WTC11 (cell line): ENCODE measurements at regions not wholly inside any gene's neighbourhood (a gene's known extent, or its start where the extent isn't known, plus 50 kb on each side); places are given as distances from the start of the nearest gene placed in this dataset.

Experiments
- ATAC-seq: fragments of 200-7000 bp; cut with Tn5 transposase; 2 replicates; pipeline ENCODE4 v1.10.0; 2021; ENCODE audit warnings: mild to moderate bottlenecking, moderate library complexity
- CTCF ChIA-PET: fragments of 300-600 bp; sonication (Branson Sonifier 250); formaldehyde crosslinking; loops from one replicate; lab custom pipeline; 2021; ENCODE audit warnings: antibody characterized with exemption; lab: Charles Lee
- POLR2A ChIA-PET: fragments of 350-600 bp; sonication (Branson Sonifier 250); formaldehyde crosslinking; loops from one replicate; lab custom pipeline; 2021; ENCODE audit warnings: antibody characterized with exemption; lab: Charles Lee
- DNase-seq: peaks from one replicate; pipeline ENCODE4 v3.0.0; 2021; ENCODE audit warnings: low spot score
- H3K27ac Mint-ChIP-seq: 2 replicates; pipeline ENCODE4 v1.8.0; 2021; ENCODE audit warnings: mixed read lengths
- H3K27me3 Mint-ChIP-seq: 2 replicates; pipeline ENCODE4 v1.8.0; 2021; ENCODE audit warnings: low read depth, mild to moderate bottlenecking, moderate library complexity, mixed read lengths
- H3K36me3 Mint-ChIP-seq: 2 replicates; pipeline ENCODE4 v1.8.0; 2021; ENCODE audit warnings: mixed read lengths
- H3K4me1 Mint-ChIP-seq: 2 replicates; pipeline ENCODE4 v1.8.0; 2022; ENCODE audit warnings: mixed read lengths
- H3K4me3 Mint-ChIP-seq: 2 replicates; pipeline ENCODE4 v1.8.0; 2021; ENCODE audit warnings: mild to moderate bottlenecking, moderate library complexity, mixed read lengths
- H3K9me3 Mint-ChIP-seq: 2 replicates; pipeline ENCODE4 v1.8.0; 2021; ENCODE audit warnings: mixed read lengths
- E2F1 ChIP-seq: sonication (generic); formaldehyde crosslinking; IDR thresholded peaks from 2 replicates; pipeline ENCODE4 v1.8.0; 2022; ENCODE audit warnings: mild to moderate bottlenecking, missing genetic modification reagents
- ERG ChIP-seq: fragments of 250-450 bp; sonication (Bioruptor Pico); IDR thresholded peaks from 2 replicates; pipeline ENCODE4 v1.8.0; 2021; ENCODE audit warnings: mild to moderate bottlenecking
- ETV6 ChIP-seq: sonication (generic); formaldehyde crosslinking; IDR thresholded peaks from 2 replicates; pipeline ENCODE4 v1.8.1; 2022; ENCODE audit warnings: mild to moderate bottlenecking, missing genetic modification reagents
- GABPB1 ChIP-seq: sonication (generic); formaldehyde crosslinking; IDR thresholded peaks from 2 replicates; pipeline ENCODE4 v1.8.1; 2023; ENCODE audit warnings: mild to moderate bottlenecking, missing genetic modification reagents
- GRHL2 ChIP-seq: fragments of 250-450 bp; sonication (Bioruptor Pico); IDR thresholded peaks from 2 replicates; pipeline ENCODE4 v1.8.0; 2022; ENCODE audit warnings: mild to moderate bottlenecking, moderate library complexity; ENCODE audit not compliant: insufficient replicate concordance, severe bottlenecking
- HMGA2 ChIP-seq: fragments of 250-450 bp; sonication (Bioruptor Pico); IDR thresholded peaks from 2 replicates; pipeline ENCODE4 v1.4.0; 2021; ENCODE audit warnings: mild to moderate bottlenecking, moderate library complexity
- KAT7 ChIP-seq: sonication (generic); formaldehyde crosslinking; IDR thresholded peaks from 2 replicates; pipeline ENCODE4 v1.8.1; 2023; ENCODE audit warnings: missing genetic modification reagents, mild to moderate bottlenecking, borderline replicate concordance
- PRDM15 ChIP-seq: sonication (generic); formaldehyde crosslinking; IDR thresholded peaks from 2 replicates; pipeline ENCODE4 v1.8.0; 2022; ENCODE audit warnings: missing genetic modification reagents
- PREB ChIP-seq: sonication (generic); formaldehyde crosslinking; IDR thresholded peaks from 2 replicates; pipeline ENCODE4 v1.8.1; 2022; ENCODE audit warnings: mild to moderate bottlenecking, missing genetic modification reagents, moderate library complexity, borderline replicate concordance
- TEAD4 ChIP-seq: sonication (generic); formaldehyde crosslinking; IDR thresholded peaks from 2 replicates; pipeline ENCODE4 v1.8.0; 2022; ENCODE audit warnings: mild to moderate bottlenecking, missing genetic modification reagents
- TP53 ChIP-seq: sonication (generic); formaldehyde crosslinking; IDR thresholded peaks from 2 replicates; pipeline ENCODE4 v1.8.1; 2023; ENCODE audit warnings: mild to moderate bottlenecking, missing genetic modification reagents
- ZNF138 ChIP-seq: sonication (generic); formaldehyde crosslinking; conservative IDR thresholded peaks from 2 replicates; pipeline ENCODE4 v1.8.1; 2022; ENCODE audit warnings: mild to moderate bottlenecking, moderate library complexity, missing genetic modification reagents
- ZNF396 ChIP-seq: fragments of 250-450 bp; sonication (Bioruptor Pico); IDR thresholded peaks from 2 replicates; pipeline ENCODE4 v1.8.0; 2021; ENCODE audit warnings: mild to moderate bottlenecking, moderate library complexity, borderline replicate concordance
- ZNF532 ChIP-seq: fragments of 250-450 bp; sonication (Bioruptor Pico); IDR thresholded peaks from 2 replicates; pipeline ENCODE4 v1.9.0; 2021; ENCODE audit warnings: mild to moderate bottlenecking, borderline replicate concordance
- TF ChIP-seq, protein P1 (sequence below): sonication (generic); formaldehyde crosslinking; IDR thresholded peaks from 2 replicates; pipeline ENCODE4 v1.8.1; 2023; ENCODE audit warnings: mild to moderate bottlenecking, missing genetic modification reagents, moderate library complexity
- TF ChIP-seq, protein P2 (sequence below): sonication (generic); formaldehyde crosslinking; conservative IDR thresholded peaks from 2 replicates; pipeline ENCODE4 v1.8.1; 2022; ENCODE audit warnings: mild to moderate bottlenecking, missing genetic modification reagents
- TF ChIP-seq, protein P3 (sequence below): fragments of 250-450 bp; sonication (Bioruptor Pico); conservative IDR thresholded peaks from 2 replicates; pipeline ENCODE4 v1.9.0; 2021; ENCODE audit warnings: mild to moderate bottlenecking

DNA sequence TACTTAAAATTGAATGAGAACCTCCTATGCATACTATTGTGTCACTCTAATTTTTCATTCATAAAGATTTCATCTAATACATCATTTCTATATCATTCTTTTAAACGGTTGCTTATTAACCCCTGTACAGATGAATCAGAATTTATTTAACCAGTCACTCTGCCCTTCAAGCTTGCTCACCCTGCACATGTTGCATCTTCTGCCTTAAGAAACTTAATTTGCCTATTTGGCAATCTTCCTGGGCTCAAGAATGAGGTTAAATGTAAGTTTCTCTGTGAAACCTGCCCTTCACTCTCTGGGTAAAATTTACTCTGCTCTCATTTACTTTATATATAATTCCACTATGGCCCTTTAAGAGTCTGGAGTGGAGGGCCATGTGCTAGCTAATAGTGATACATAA is 434.7 kb upstream of the ZNF608 start:
- peaks cover 14% of the 10 kb centered on the region for H3K9me3 Mint-ChIP-seq
- ChIA-PET POLR2A (no interaction called here), CTCF (no interaction called here)
- H3K27me3 Mint-ChIP-seq = no peaks in the 10 kb centered on the region; the same call in 1 of the 2 replicates
- no peak for TF ChIP-seq ETV6 (CRISPR knock-in tag)
- TF ChIP-seq, protein P1, sequence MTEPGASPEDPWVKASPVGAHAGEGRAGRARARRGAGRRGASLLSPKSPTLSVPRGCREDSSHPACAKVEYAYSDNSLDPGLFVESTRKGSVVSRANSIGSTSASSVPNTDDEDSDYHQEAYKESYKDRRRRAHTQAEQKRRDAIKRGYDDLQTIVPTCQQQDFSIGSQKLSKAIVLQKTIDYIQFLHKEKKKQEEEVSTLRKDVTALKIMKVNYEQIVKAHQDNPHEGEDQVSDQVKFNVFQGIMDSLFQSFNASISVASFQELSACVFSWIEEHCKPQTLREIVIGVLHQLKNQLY (CRISPR knock-in tag) = no peak
- no peak for TF ChIP-seq TEAD4 (CRISPR knock-in tag)
- no peak for TF ChIP-seq E2F1
- no peak for TF ChIP-seq ZNF396 (CRISPR knock-in tag)
- no peak for TF ChIP-seq PREB (CRISPR knock-in tag)
- TF ChIP-seq HMGA2 (CRISPR knock-in tag) = no peak
- TF ChIP-seq TP53 (CRISPR knock-in tag) = no peak
- TF ChIP-seq, protein P2, sequence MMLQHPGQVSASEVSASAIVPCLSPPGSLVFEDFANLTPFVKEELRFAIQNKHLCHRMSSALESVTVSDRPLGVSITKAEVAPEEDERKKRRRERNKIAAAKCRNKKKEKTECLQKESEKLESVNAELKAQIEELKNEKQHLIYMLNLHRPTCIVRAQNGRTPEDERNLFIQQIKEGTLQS (CRISPR knock-in tag) = no peak
- TF ChIP-seq, protein P3, sequence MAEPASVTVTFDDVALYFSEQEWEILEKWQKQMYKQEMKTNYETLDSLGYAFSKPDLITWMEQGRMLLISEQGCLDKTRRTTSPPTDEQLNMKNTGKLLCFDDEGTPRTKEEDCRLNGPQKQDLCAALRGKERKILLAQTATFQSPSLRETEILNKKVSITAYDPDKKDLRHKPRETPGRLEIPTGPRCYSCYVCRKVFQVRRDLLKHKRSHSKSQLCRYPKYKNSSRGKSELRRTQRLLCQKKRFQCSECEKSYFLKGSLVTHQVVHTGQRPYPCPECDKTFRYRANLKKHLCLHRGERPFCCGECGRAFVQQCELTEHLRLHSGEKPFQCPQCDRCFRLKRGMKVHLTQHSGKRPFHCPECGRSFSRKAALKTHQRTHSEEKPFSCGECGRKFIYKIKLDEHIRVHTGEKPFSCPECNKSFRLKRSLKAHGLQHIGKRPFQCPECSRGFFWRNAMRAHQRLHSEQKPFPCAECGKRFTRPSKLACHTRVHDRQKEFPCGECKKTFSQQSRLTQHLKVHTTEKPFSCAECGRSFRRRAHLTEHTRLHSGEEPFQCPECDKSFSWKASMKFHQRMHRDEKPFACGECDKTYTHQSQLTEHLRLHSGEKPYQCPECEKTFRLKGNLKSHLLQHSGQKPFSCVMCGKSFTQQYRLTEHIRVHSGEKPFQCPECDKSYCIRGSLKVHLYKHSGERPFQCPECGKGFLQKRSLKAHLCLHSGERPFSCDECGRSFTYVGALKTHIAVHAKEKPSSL (CRISPR knock-in tag) = no peak
- TF ChIP-seq GABPB1 (CRISPR knock-in tag) = no peak
- TF ChIP-seq PRDM15 = no peak
- TF ChIP-seq KAT7 (CRISPR knock-in tag) = no peak
- no peak for TF ChIP-seq GRHL2
- TF ChIP-seq ZNF138 = no peak
- TF ChIP-seq ERG (CRISPR knock-in tag) = no peak
- no peak for TF ChIP-seq ZNF532
- H3K27ac Mint-ChIP-seq = no peak overlapping the region
- DNase-seq (no peak), ATAC-seq (no peak)
- H3K4me3 Mint-ChIP-seq = no peak overlapping the region
- H3K4me1 Mint-ChIP-seq = peaks cover 23% of the 10 kb centered on the region
- peaks cover 8% of the 10 kb centered on the region for H3K36me3 Mint-ChIP-seq
